Progenitor cell of endocrine pancreas (in vitro differentiated cells): ENCODE measurements at regions not wholly inside any gene's neighbourhood (a gene's known extent, or its start where the extent isn't known, plus 50 kb on each side); places are given as distances from the start of the nearest gene placed in this dataset.

Source experiments
- DNase-seq: peaks from one replicate; pipeline ENCODE4 v3.0.0; 2021; ENCODE audit warnings: low spot score; ENCODE audit not compliant: unreplicated experiment
- H3K27ac Mint-ChIP-seq: 2 replicates; pipeline ENCODE4 v1.8.0; 2021; ENCODE audit warnings: mild to moderate bottlenecking, moderate library complexity, mixed read lengths
- H3K27me3 Mint-ChIP-seq: 2 replicates; pipeline ENCODE4 v1.8.0; 2021; ENCODE audit warnings: mixed read lengths
- H3K36me3 Mint-ChIP-seq: 2 replicates; pipeline ENCODE4 v1.8.0; 2022; ENCODE audit warnings: mixed read lengths; ENCODE audit not compliant: insufficient read depth
- H3K4me1 Mint-ChIP-seq: 2 replicates; pipeline ENCODE4 v1.8.0; 2021; ENCODE audit warnings: low read depth, mixed read lengths
- H3K4me3 Mint-ChIP-seq: 2 replicates; pipeline ENCODE4 v1.8.0; 2021; ENCODE audit warnings: low read depth, mild to moderate bottlenecking, moderate library complexity, mixed read lengths
- H3K9me3 Mint-ChIP-seq: 2 replicates; pipeline ENCODE4 v1.8.0; 2021; ENCODE audit warnings: low read depth, mixed read lengths
- TF ChIP-seq, protein P1 (sequence below): fragments of 200-600 bp; sonication (generic); IDR thresholded peaks from one replicate; pipeline ENCODE4 v1.5.0; 2021; ENCODE audit warnings: antibody characterized with exemption, mild to moderate bottlenecking; ENCODE audit not compliant: unreplicated experiment

DNA sequence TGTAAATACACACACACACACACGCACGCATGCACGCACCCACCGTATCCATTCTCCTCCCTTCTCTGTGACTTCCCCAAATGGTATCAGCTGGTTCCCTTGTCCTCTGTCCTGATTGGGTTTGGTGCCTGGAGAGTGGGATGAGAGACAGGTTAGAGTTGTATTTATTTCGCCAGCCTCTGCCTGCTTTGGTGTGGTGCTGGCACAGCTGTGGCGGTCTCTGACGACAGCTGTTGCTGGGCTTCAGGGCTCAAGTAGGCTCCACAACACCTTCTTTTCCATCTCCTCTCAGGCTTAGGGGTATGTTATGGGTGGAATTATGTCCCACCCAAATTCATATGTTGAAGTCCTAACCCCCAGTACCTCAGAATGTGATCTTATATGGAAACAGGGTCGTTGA lies 94.9 kb upstream of the ITGA6 start:
- Mint-ChIP-seq H3K9me3 (no peaks in the 10 kb centered on the region), H3K4me1 (peaks cover 3% of the 10 kb centered on the region), H3K4me3 (no peak overlapping the region), H3K27ac (no peak overlapping the region), H3K27me3 (peaks cover 34% of the 10 kb centered on the region), H3K36me3 (no peaks in the 10 kb centered on the region)
- TF ChIP-seq, protein P1, sequence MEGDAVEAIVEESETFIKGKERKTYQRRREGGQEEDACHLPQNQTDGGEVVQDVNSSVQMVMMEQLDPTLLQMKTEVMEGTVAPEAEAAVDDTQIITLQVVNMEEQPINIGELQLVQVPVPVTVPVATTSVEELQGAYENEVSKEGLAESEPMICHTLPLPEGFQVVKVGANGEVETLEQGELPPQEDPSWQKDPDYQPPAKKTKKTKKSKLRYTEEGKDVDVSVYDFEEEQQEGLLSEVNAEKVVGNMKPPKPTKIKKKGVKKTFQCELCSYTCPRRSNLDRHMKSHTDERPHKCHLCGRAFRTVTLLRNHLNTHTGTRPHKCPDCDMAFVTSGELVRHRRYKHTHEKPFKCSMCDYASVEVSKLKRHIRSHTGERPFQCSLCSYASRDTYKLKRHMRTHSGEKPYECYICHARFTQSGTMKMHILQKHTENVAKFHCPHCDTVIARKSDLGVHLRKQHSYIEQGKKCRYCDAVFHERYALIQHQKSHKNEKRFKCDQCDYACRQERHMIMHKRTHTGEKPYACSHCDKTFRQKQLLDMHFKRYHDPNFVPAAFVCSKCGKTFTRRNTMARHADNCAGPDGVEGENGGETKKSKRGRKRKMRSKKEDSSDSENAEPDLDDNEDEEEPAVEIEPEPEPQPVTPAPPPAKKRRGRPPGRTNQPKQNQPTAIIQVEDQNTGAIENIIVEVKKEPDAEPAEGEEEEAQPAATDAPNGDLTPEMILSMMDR, result no peak
- no peak for DNase-seq

DNA sequence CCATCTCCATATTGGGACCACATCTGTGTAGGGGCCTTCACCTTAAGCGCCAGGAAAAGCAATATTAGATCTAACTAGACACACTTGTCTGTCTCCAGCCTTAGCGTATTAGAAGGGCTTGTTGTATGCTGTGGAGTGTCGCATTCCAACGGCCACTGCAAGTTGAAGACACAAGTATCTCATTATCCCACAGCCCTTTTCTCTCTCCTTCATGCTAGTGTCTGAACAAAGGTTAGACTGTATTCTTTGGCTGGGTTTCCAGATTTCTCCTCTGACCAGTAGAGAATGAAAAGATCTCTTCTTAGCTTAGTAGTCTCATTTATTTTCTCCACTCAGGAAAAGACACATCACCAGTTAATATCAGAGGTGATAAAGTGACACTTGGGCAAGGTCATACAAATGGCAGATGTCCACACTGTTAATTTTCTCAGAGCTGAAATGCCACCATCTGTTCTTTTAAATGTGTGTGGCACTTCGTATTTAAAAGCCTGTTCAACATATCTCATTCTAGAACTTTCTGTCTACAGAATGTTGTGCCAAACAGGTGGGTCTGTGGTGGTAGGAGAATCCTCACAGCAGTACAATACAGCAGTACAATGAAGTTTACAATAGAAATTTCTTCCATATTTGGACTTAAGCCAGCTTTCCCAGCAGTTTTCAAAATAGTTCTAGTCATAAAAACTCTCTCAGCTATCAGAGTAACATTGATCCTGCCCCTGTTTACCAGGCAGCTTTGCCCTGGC lies 94.0 kb upstream of the ITGA6 start:
- no peak for DNase-seq
- no peak overlapping the region for H3K27ac Mint-ChIP-seq
- no peak overlapping the region for H3K4me3 Mint-ChIP-seq
- TF ChIP-seq, protein P1, result no peak
- peaks cover 34% of the 10 kb centered on the region for H3K27me3 Mint-ChIP-seq
- H3K36me3 Mint-ChIP-seq, result no peaks in the 10 kb centered on the region
- H3K4me1 Mint-ChIP-seq, result peaks cover 3% of the 10 kb centered on the region
- H3K9me3 Mint-ChIP-seq, result no peaks in the 10 kb centered on the region

GRCh38 chr2:172333978-172334330 lies 93.4 kb upstream of the ITGA6 start:
- TF ChIP-seq, protein P1, result no peak
- no peak overlapping the region for H3K4me3 Mint-ChIP-seq
- no peak for DNase-seq
- peaks cover 28% of the 10 kb centered on the region for H3K27me3 Mint-ChIP-seq
- H3K4me1 Mint-ChIP-seq, result peaks cover 3% of the 10 kb centered on the region
- H3K36me3 Mint-ChIP-seq, result no peaks in the 10 kb centered on the region
- H3K9me3 Mint-ChIP-seq, result no peaks in the 10 kb centered on the region
- no peak overlapping the region for H3K27ac Mint-ChIP-seq

DNA sequence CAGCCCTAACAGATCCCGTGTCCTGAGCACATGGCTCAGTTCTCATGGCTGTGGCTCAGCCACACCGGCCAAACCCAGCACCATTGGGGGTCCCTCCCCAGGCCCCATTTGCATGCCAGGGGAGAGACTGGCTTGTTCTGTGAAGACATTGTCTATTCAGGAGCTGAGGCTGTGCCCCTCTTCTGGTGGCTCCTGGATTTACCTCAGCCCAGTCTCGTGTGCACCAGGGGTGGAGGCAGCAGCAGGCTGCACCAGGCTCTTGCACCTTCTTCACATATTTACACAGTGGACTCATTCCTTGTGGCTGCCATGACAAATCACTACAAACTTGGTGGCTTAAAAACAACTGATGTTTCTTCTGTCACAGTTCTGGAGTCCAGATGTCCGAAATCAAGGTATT lies 92.4 kb upstream of the ITGA6 start:
- Mint-ChIP-seq H3K27ac (no peak overlapping the region), H3K4me1 (peaks cover 7% of the 10 kb centered on the region), H3K36me3 (no peaks in the 10 kb centered on the region), H3K27me3 (peaks cover 26% of the 10 kb centered on the region), H3K9me3 (no peaks in the 10 kb centered on the region), H3K4me3 (no peak overlapping the region)
- TF ChIP-seq, protein P1, result no peak
- no peak for DNase-seq

GRCh38 chr2:172335736-172336135 lies 91.7 kb upstream of the ITGA6 start:
- TF ChIP-seq, protein P1, result no peak
- no peak for DNase-seq
- Mint-ChIP-seq H3K36me3 (no peaks in the 10 kb centered on the region), H3K4me1 (peaks cover 14% of the 10 kb centered on the region), H3K27me3 (peaks cover 29% of the 10 kb centered on the region), H3K4me3 (no peak overlapping the region), H3K9me3 (no peaks in the 10 kb centered on the region), H3K27ac (no peak overlapping the region)
